ENCODE measurements at regions not wholly inside any gene's neighbourhood (a gene's known extent, or its start where the extent isn't known, plus 50 kb on each side); places are given as distances from the start of the nearest gene placed in this dataset.
"Not testable (repeated sequence)": the region's sequence is repeated elsewhere in the genome, so short reads cannot be mapped to it uniquely, and the experiment has no call there.

- Mint-ChIP-seq H3K27ac (no peak overlapping the region), H3K4me1 (no peaks in the 10 kb centered on the region), H3K4me3 (no peak overlapping the region), H3K9me3 (ENCODE audit: low read depth) (peaks cover 5% of the 10 kb centered on the region), H3K27me3 (no peaks in the 10 kb centered on the region), H3K36me3 (ENCODE audit: low read depth) (no peaks in the 10 kb centered on the region)
- intact Hi-C loops (cut with DNase I, micrococcal nuclease), result no loop called here
- DNase-seq, result no peak
- POLR2A ChIA-PET, result no interaction called here
- ATAC-seq, result no peak
- CTCF ChIA-PET, result no interaction called here
Observed at GRCh38 chr18:43965691-43966090, 688.4 kb upstream of the SYT4 start.

GRCh38 chr18:43970656-43971055 is 693.4 kb upstream of the SYT4 start:
- peaks cover 5% of the 10 kb centered on the region for H3K9me3 Mint-ChIP-seq (ENCODE audit: low read depth)
- CTCF ChIA-PET, result interaction anchor here (0.7 kb wide), 1 partner anchor 32 kb away, joined by 4 read pairs; no protein-coding TSS in a partner anchor

GRCh38 chr18:43978174-43978573 is 700.9 kb upstream of the SYT4 start:
- Mint-ChIP-seq H3K4me3 (no peak overlapping the region), H3K27ac (no peak overlapping the region), H3K27me3 (no peaks in the 10 kb centered on the region), H3K9me3 (ENCODE audit: low read depth) (peaks cover 8% of the 10 kb centered on the region), H3K36me3 (ENCODE audit: low read depth) (no peaks in the 10 kb centered on the region), H3K4me1 (no peaks in the 10 kb centered on the region)
- intact Hi-C loops (cut with DNase I, micrococcal nuclease), result loop anchor here in 1 of 2 experiments (10.0 kb wide), 1 partner anchor 57 kb away; no protein-coding TSS in a partner anchor
- ChIA-PET POLR2A (no interaction called here), CTCF (no interaction called here)
- ATAC-seq, result no peak
- no peak for DNase-seq

More at GRCh38 chr18:43970656-43971055, 693.4 kb upstream of the SYT4 start:
- no peaks in the 10 kb centered on the region for H3K27me3 Mint-ChIP-seq
- intact Hi-C loops (cut with DNase I, micrococcal nuclease), result loop anchor here in 1 of 2 experiments (10.0 kb wide), 1 partner anchor 64 kb away; no protein-coding TSS in a partner anchor
- POLR2A ChIA-PET, result no interaction called here
- H3K4me1 Mint-ChIP-seq, result no peaks in the 10 kb centered on the region
- DNase-seq, result no peak
- no peak overlapping the region for H3K27ac Mint-ChIP-seq
- no peak for ATAC-seq
- H3K4me3 Mint-ChIP-seq, result no peak overlapping the region
- H3K36me3 Mint-ChIP-seq (ENCODE audit: low read depth), result no peaks in the 10 kb centered on the region

- peaks cover 10% of the 10 kb centered on the region for H3K9me3 Mint-ChIP-seq (ENCODE audit: low read depth)
- H3K27me3 Mint-ChIP-seq, result no peaks in the 10 kb centered on the region
- no peak for DNase-seq
- no peaks in the 10 kb centered on the region for H3K36me3 Mint-ChIP-seq (ENCODE audit: low read depth)
- no peak for ATAC-seq
- no peak overlapping the region for H3K4me3 Mint-ChIP-seq
- H3K27ac Mint-ChIP-seq, result no peak overlapping the region
- ChIA-PET POLR2A (no interaction called here), CTCF (no interaction called here)
- H3K4me1 Mint-ChIP-seq, result no peaks in the 10 kb centered on the region
- intact Hi-C loops (cut with DNase I, micrococcal nuclease), result no loop called here
Observed at GRCh38 chr18:43982582-43982981, 698.1 kb upstream of the SETBP1 start.

GRCh38 chr18:43987061-43987460 is 693.6 kb upstream of the SETBP1 start:
- H3K4me1 Mint-ChIP-seq; H3K27me3 Mint-ChIP-seq; H3K27ac Mint-ChIP-seq; CTCF ChIA-PET; DNase-seq; POLR2A ChIA-PET; intact Hi-C loops (cut with DNase I, micrococcal nuclease); H3K36me3 Mint-ChIP-seq (ENCODE audit: low read depth); ATAC-seq; H3K4me3 Mint-ChIP-seq: not testable (repeated sequence)
- H3K9me3 Mint-ChIP-seq (ENCODE audit: low read depth), result peaks cover 11% of the 10 kb centered on the region

GRCh38 chr18:43992741-43993140 is 687.9 kb upstream of the SETBP1 start:
- no peak overlapping the region for H3K27ac Mint-ChIP-seq
- ATAC-seq, result no peak
- H3K27me3 Mint-ChIP-seq, result no peaks in the 10 kb centered on the region
- H3K36me3 Mint-ChIP-seq (ENCODE audit: low read depth), result no peaks in the 10 kb centered on the region
- ChIA-PET CTCF (no interaction called here), POLR2A (no interaction called here)
- peaks cover 6% of the 10 kb centered on the region for H3K9me3 Mint-ChIP-seq (ENCODE audit: low read depth)
- H3K4me3 Mint-ChIP-seq, result no peak overlapping the region
- intact Hi-C loops (cut with DNase I, micrococcal nuclease), result no loop called here
- no peak for DNase-seq
- no peaks in the 10 kb centered on the region for H3K4me1 Mint-ChIP-seq

GRCh38 chr18:43994381-43994780 is 686.3 kb upstream of the SETBP1 start:
- Mint-ChIP-seq H3K36me3 (ENCODE audit: low read depth) (no peaks in the 10 kb centered on the region), H3K27me3 (no peaks in the 10 kb centered on the region), H3K4me1 (no peaks in the 10 kb centered on the region), H3K27ac (no peak overlapping the region), H3K9me3 (ENCODE audit: low read depth) (peaks cover 2% of the 10 kb centered on the region), H3K4me3 (no peak overlapping the region)
- no peak for DNase-seq
- POLR2A ChIA-PET, result no interaction called here
- intact Hi-C loops (cut with DNase I, micrococcal nuclease), result no loop called here
- CTCF ChIA-PET, result no interaction called here
- ATAC-seq, result no peak

GRCh38 chr18:44013871-44014270 is 666.8 kb upstream of the SETBP1 start:
- Mint-ChIP-seq H3K9me3 (ENCODE audit: low read depth) (peaks cover 5% of the 10 kb centered on the region), H3K4me3 (no peak overlapping the region), H3K27ac (no peak overlapping the region), H3K27me3 (no peaks in the 10 kb centered on the region), H3K4me1 (no peaks in the 10 kb centered on the region), H3K36me3 (ENCODE audit: low read depth) (no peaks in the 10 kb centered on the region)
- CTCF ChIA-PET, result no interaction called here
- POLR2A ChIA-PET, result no interaction called here
- DNase-seq (no peak), ATAC-seq (no peak)
- intact Hi-C loops (cut with DNase I, micrococcal nuclease), result no loop called here

GRCh38 chr18:44025421-44025820 is 655.3 kb upstream of the SETBP1 start:
- CTCF ChIA-PET, result no interaction called here
- ATAC-seq (no peak), DNase-seq (no peak)
- Mint-ChIP-seq H3K4me1 (no peaks in the 10 kb centered on the region), H3K27ac (no peak overlapping the region), H3K4me3 (no peak overlapping the region), H3K9me3 (ENCODE audit: low read depth) (peaks cover 2% of the 10 kb centered on the region), H3K27me3 (no peaks in the 10 kb centered on the region), H3K36me3 (ENCODE audit: low read depth) (no peaks in the 10 kb centered on the region)
- intact Hi-C loops (cut with DNase I, micrococcal nuclease), result no loop called here
- POLR2A ChIA-PET, result no interaction called here

- Mint-ChIP-seq H3K4me3 (no peak overlapping the region), H3K27ac (no peak overlapping the region), H3K27me3 (no peaks in the 10 kb centered on the region), H3K9me3 (ENCODE audit: low read depth) (peaks cover 2% of the 10 kb centered on the region), H3K4me1 (no peaks in the 10 kb centered on the region), H3K36me3 (ENCODE audit: low read depth) (no peaks in the 10 kb centered on the region)
- ChIA-PET POLR2A (no interaction called here), CTCF (interaction anchor here (0.6 kb wide), 1 partner anchor 1104 kb away, joined by 3 read pairs; no protein-coding TSS in a partner anchor)
- ATAC-seq (no peak), DNase-seq (no peak)
- intact Hi-C loops (cut with DNase I, micrococcal nuclease), result no loop called here
Observed at GRCh38 chr18:44028109-44028508, 652.6 kb upstream of the SETBP1 start.

DNA sequence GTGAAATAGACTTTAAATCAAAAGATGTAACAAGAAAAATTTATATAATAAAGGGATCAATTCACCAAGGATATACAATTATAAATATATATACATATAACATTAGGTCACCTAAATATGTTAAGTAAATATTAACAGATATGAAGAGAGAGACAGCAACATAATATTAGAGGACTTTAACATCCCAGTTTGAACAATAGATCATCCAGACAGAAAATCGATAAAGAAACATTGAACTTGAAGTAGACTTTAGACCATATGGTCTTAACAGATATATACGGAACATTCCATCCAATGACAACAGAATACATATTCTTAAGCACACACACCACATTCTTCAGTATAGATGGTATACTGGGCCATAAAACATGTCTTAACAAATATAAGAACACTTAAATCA is 649.6 kb upstream of the SETBP1 start:
- intact Hi-C loops (cut with DNase I, micrococcal nuclease), result loop anchor here in 1 of 2 experiments (10.0 kb wide), 1 partner anchor 56 kb away; no protein-coding TSS in a partner anchor
- Mint-ChIP-seq H3K27ac (no peak overlapping the region), H3K36me3 (ENCODE audit: low read depth) (no peaks in the 10 kb centered on the region), H3K9me3 (ENCODE audit: low read depth) (peaks cover 2% of the 10 kb centered on the region), H3K4me1 (no peaks in the 10 kb centered on the region), H3K27me3 (no peaks in the 10 kb centered on the region), H3K4me3 (no peak overlapping the region)
- ChIA-PET POLR2A (no interaction called here), CTCF (no interaction called here)
- ATAC-seq (no peak), DNase-seq (no peak)

DNA sequence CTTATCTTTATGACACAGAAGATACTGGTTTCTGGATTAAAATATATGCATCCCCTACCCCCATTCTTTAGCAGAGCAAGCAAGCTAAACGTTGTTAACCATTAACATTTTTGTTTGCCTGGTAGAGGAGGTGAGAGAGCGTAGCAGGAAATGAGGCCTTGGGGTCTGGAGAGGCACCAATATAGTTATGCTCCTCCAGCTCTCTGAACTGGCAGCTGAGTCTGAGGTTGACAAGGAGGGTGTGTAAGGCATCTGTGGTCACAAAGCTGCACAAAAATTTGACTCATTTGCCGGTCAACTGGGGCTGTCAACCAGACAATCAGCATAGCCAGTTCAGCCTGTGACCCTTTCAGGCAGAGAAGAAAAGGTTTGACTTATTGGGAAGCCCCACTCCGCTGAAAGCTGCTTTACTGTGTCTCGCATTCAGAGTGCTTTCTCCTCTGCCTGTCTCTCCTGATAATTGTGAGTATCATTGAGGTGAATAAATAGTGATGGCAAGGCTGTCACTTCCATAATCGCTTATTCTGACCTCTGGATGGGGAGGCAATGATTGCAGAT is 647.5 kb upstream of the SETBP1 start:
- ChIA-PET CTCF (no interaction called here), POLR2A (no interaction called here)
- no peaks in the 10 kb centered on the region for H3K4me1 Mint-ChIP-seq
- no peaks in the 10 kb centered on the region for H3K27me3 Mint-ChIP-seq
- H3K36me3 Mint-ChIP-seq (ENCODE audit: low read depth), result no peaks in the 10 kb centered on the region
- no peak overlapping the region for H3K4me3 Mint-ChIP-seq
- peaks cover 2% of the 10 kb centered on the region for H3K9me3 Mint-ChIP-seq (ENCODE audit: low read depth)
- intact Hi-C loops (cut with DNase I, micrococcal nuclease), result loop anchor here in 1 of 2 experiments (10.0 kb wide), 1 partner anchor 58 kb away; no protein-coding TSS in a partner anchor
- no peak overlapping the region for H3K27ac Mint-ChIP-seq
- DNase-seq (no peak), ATAC-seq (no peak)
